Gastrocnemius medialis (tissue), 4 donors: ENCODE measurements at regions not wholly inside any gene's neighbourhood (a gene's known extent, or its start where the extent isn't known, plus 50 kb on each side); places are given as distances from the start of the nearest gene placed in this dataset.

ENCODE experiments used
- ATAC-seq, 2 donors: fragments of 150-250 bp; one replicate each; pipeline ENCODE4 v1.9.1; 2016
- DNase-seq, 2 donors: peaks; one replicate each; pipeline ENCODE4 v3.0.0-alpha.2; 2019
- H3K27ac ChIP-seq, 4 donors: fragments of 200-600 bp; sonication (generic); 1 replicate in 1 of 4; 2 replicates in 3 of 4; pipeline ENCODE4 v1.5.1; 2016 to 2018; ENCODE audit warnings: mild to moderate bottlenecking in 2 of 4, moderate library complexity in 1 of 4
- H3K27me3 ChIP-seq, 3 donors: fragments of 200-600 bp; sonication (generic) in 2 of 3; 1 replicate in 1 of 3; 2 replicates in 2 of 3; pipeline versions ENCODE4 v1.5.1 to v1.6.0; 2016 to 2019; ENCODE audit warnings: mild to moderate bottlenecking in 1 of 3, moderate library complexity in 1 of 3
- H3K36me3 ChIP-seq, 2 donors: fragments of 200-600 bp; sonication (generic) in 1 of 2; one replicate each; pipeline ENCODE4 v1.5.1; 2017 to 2018
- H3K4me1 ChIP-seq, 2 donors: fragments of 200-600 bp; sonication (generic) in 1 of 2; one replicate each; pipeline ENCODE4 v1.5.1; 2016 to 2017; ENCODE audit warnings: mild to moderate bottlenecking in 2 of 2
- H3K4me3 ChIP-seq, 4 donors: fragments of 200-600 bp; sonication (generic) in 3 of 4; 1 replicate in 1 of 4; 2 replicates in 3 of 4; pipeline ENCODE4 v1.5.1; 2016 to 2019; ENCODE audit warnings: mild to moderate bottlenecking in 2 of 4
- H3K9me3 ChIP-seq, 3 donors: fragments of 200-600 bp; sonication (generic) in 2 of 3; 1 replicate in 1 of 3; 2 replicates in 2 of 3; pipeline ENCODE4 v1.5.1; 2016 to 2019
- POLR2A ChIP-seq, 2 donors: fragments of 450-650 bp; IDR thresholded peaks; one replicate each; pipeline ENCODE4 v1.6.1; 2017; ENCODE audit warnings: antibody characterized with exemption in 2 of 2, mild to moderate bottlenecking in 2 of 2, moderate library complexity in 2 of 2
- in situ Hi-C, 4 donors: fragments of 200-750 bp; cut with MboI; loops; one replicate each; pipeline versions ENCODE4 v1.15.0 to v1.8.0; 2017; ENCODE audit warnings: low sequenced_read_pairs in 4 of 4
- intact Hi-C: fragments of 100-400 bp; cut with DNase I; formaldehyde crosslinking; loops from one replicate; pipeline ENCODE4 v1.15.1; 2023; ENCODE audit warnings: low total_unique reads
- TF ChIP-seq, protein P1 (sequence below), 5 experiments: fragments of 450-650 bp in 3 of 5; fragments of 200-600 bp in 2 of 5; sonication (generic) in 2 of 5; IDR thresholded peaks in 4 of 5; conservative IDR thresholded peaks in 1 of 5; 1 replicate in 4 of 5; 2 replicates in 1 of 5; pipeline ENCODE4 v1.5.1; 2016 to 2019; ENCODE audit warnings: antibody characterized with exemption in 5 of 5, mild to moderate bottlenecking in 3 of 5, moderate library complexity in 3 of 5

DNA sequence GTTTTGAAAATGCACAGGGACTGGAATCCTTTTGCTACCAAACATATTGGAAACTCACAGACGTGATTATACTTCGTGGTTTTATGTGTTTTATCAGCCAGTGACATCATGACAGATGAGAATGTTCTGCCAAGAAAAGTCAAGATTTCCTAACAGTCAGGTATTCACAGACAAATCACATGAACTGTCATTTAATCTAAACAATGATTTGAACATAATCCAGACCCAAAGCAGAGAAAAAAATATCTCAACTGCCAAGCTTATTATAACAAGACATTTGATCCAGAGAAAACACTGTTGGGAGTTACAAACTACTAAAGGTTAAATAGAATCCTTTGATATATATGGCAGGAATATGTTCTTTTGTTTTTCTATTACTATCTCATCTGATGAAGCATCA lies 635.9 kb upstream of the FRG1 start:
- H3K4me3 ChIP-seq = no peak overlapping the region
- no peaks in the 10 kb centered on the region for H3K4me1 ChIP-seq
- H3K9me3 ChIP-seq = no peaks in the 10 kb centered on the region
- in situ Hi-C loops = no loop called here
- DNase-seq (no peak), ATAC-seq (no peak)
- H3K27me3 ChIP-seq = no peaks in the 10 kb centered on the region
- TF ChIP-seq, protein P1, sequence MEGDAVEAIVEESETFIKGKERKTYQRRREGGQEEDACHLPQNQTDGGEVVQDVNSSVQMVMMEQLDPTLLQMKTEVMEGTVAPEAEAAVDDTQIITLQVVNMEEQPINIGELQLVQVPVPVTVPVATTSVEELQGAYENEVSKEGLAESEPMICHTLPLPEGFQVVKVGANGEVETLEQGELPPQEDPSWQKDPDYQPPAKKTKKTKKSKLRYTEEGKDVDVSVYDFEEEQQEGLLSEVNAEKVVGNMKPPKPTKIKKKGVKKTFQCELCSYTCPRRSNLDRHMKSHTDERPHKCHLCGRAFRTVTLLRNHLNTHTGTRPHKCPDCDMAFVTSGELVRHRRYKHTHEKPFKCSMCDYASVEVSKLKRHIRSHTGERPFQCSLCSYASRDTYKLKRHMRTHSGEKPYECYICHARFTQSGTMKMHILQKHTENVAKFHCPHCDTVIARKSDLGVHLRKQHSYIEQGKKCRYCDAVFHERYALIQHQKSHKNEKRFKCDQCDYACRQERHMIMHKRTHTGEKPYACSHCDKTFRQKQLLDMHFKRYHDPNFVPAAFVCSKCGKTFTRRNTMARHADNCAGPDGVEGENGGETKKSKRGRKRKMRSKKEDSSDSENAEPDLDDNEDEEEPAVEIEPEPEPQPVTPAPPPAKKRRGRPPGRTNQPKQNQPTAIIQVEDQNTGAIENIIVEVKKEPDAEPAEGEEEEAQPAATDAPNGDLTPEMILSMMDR (IDR thresholded peaks at IDR 0.05 in 4 of 5, conservative IDR thresholded peaks at IDR 0.05 in 1 of 5) = no peak
- TF ChIP-seq POLR2A (IDR thresholded peaks at IDR 0.05) = no peak
- H3K27ac ChIP-seq = no peak overlapping the region
- intact Hi-C loops = no loop called here
- H3K36me3 ChIP-seq = no peaks in the 10 kb centered on the region

DNA sequence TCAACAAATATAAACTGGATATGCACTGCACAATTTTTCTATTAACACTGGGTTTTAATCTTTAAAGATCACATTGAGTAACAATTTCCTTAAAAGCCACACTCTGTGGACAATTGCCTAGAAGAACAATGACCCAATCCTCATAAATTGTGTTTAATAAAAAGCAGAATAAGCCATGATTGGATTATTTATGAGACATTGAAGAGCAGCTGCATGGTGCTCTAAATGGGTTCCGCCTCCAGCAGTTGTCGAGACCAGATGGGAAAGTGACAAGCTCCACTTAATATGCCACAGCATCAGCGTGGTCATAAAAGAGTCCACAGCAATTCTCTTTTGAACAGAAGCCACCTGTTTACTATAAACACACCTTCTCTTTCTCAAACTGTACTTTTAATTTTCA lies 635.2 kb upstream of the FRG1 start:
- DNase-seq = no peak
- in situ Hi-C loops = no loop called here
- H3K9me3 ChIP-seq = no peaks in the 10 kb centered on the region
- H3K27me3 ChIP-seq = no peaks in the 10 kb centered on the region
- H3K4me1 ChIP-seq = no peaks in the 10 kb centered on the region
- H3K36me3 ChIP-seq = no peaks in the 10 kb centered on the region
- no peak overlapping the region for H3K27ac ChIP-seq
- TF ChIP-seq POLR2A (IDR thresholded peaks at IDR 0.05) = no peak
- TF ChIP-seq, protein P1 (IDR thresholded peaks at IDR 0.05 in 4 of 5, conservative IDR thresholded peaks at IDR 0.05 in 1 of 5) = no peak
- intact Hi-C loops = no loop called here
- ATAC-seq = no peak
- no peak overlapping the region for H3K4me3 ChIP-seq

DNA sequence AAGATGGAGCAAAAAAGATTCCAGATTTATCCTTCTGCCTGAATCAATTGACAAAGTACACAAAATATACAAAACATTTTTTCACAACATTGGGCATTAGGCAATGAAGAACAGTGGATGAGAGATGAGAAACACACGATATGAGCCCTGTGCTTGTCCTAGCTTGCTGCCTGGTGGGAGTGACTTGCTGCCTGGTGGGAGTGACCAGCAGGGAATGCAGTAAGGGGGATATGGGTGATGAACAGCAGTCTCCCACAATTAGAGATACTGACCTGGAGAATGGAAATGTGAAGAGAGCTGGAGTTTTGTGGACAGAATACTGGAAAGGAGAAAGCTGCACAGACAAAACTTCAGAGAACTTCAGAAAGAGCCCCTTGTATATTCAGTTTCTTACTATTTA lies 629.4 kb upstream of the FRG1 start:
- ATAC-seq (no peak), DNase-seq (no peak)
- in situ Hi-C loops (no loop called here), intact Hi-C loops (no loop called here)
- H3K9me3 ChIP-seq = no peaks in the 10 kb centered on the region
- no peak overlapping the region for H3K27ac ChIP-seq
- no peak overlapping the region for H3K4me3 ChIP-seq
- TF ChIP-seq, protein P1 (IDR thresholded peaks at IDR 0.05 in 4 of 5, conservative IDR thresholded peaks at IDR 0.05 in 1 of 5) = no peak
- TF ChIP-seq POLR2A (IDR thresholded peaks at IDR 0.05) = no peak
- H3K4me1 ChIP-seq = no peaks in the 10 kb centered on the region
- no peaks in the 10 kb centered on the region for H3K36me3 ChIP-seq
- no peaks in the 10 kb centered on the region for H3K27me3 ChIP-seq

DNA sequence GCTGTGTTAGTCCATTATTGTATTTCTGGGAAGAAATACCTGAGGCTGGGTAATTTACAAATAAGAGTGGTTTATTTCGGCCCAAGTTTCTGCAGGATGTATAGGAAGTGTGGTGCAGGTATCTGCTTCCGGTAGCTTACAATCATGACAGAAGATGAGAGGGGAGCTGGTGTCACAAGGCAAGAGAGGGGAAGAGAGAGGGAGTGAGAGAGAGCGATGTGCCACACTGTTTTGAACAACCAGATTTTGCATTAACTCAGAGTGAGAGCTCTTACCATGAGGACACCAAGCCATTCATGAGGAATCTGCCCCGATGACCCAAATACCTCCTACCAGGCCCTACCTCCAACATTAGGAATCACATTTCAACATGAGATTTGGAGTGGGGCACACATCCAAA lies 627.6 kb upstream of the FRG1 start:
- H3K36me3 ChIP-seq = no peaks in the 10 kb centered on the region
- TF ChIP-seq, protein P1 (IDR thresholded peaks at IDR 0.05 in 4 of 5, conservative IDR thresholded peaks at IDR 0.05 in 1 of 5) = no peak
- TF ChIP-seq POLR2A (IDR thresholded peaks at IDR 0.05) = no peak
- no peaks in the 10 kb centered on the region for H3K27me3 ChIP-seq
- no peaks in the 10 kb centered on the region for H3K9me3 ChIP-seq
- in situ Hi-C loops (no loop called here), intact Hi-C loops (no loop called here)
- no peaks in the 10 kb centered on the region for H3K4me1 ChIP-seq
- DNase-seq (no peak), ATAC-seq (no peak)
- H3K4me3 ChIP-seq = no peak overlapping the region
- no peak overlapping the region for H3K27ac ChIP-seq

DNA sequence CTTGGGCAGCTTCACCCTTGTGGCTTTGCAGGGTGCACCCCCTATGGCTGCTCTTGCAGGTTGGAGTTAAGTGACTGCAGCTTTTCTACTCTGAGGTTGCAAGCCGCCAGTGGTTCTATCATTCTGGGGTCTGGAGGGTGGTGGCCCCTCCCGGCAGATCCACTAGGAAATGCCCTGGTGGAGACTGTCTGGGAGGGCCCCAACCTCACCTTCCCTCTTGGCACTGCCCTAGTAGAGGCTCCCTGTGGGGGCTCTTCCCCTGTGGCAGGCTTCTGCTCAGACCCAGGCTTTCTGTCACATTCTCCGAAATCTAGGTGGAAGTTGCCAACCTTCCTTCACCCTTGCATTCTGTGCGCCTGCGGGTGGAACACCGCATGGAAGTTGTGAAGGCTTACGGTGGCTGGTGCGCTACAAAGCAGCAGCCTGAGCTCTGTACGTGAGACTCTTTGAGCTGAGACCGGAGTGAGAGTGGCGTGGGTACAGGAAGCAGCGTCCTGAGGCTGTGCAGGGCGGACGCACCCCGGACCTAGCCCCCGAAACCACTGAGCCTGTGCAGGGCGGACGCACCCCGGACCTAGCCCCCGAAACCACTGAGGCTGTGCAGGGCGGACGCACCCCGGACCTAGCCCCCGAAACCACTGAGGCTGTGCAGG lies 626.7 kb upstream of the FRG1 start:
- no peak overlapping the region for H3K4me3 ChIP-seq
- intact Hi-C loops = no loop called here
- H3K36me3 ChIP-seq = no peaks in the 10 kb centered on the region
- no peak overlapping the region for H3K27ac ChIP-seq
- DNase-seq = no peak
- ATAC-seq = no peak
- no peaks in the 10 kb centered on the region for H3K9me3 ChIP-seq
- no peaks in the 10 kb centered on the region for H3K27me3 ChIP-seq
- TF ChIP-seq, protein P1 (IDR thresholded peaks at IDR 0.05 in 4 of 5, conservative IDR thresholded peaks at IDR 0.05 in 1 of 5) = no peak
- no peak for TF ChIP-seq POLR2A (IDR thresholded peaks at IDR 0.05)
- in situ Hi-C loops = no loop called here
- H3K4me1 ChIP-seq = no peaks in the 10 kb centered on the region
